ENCODE measurements at regions not wholly inside any gene's neighbourhood (a gene's known extent, or its start where the extent isn't known, plus 50 kb on each side); places are given as distances from the start of the nearest gene placed in this dataset.
A peak's percentile ranks its signal among the peaks of the same experiment; 100 is the strongest.

- H3K4me3 Mint-ChIP-seq (ENCODE audit: unreplicated experiment) = no peak overlapping the region
- BruUV-seq (replicated peaks) = no TSS peak
- H3K4me1 Mint-ChIP-seq (ENCODE audit: insufficient read depth, unreplicated experiment) = peaks cover 18% of the 10 kb centered on the region
- TF ChIP-seq CTCF (IDR thresholded peaks at IDR 0.05; ENCODE audit: unreplicated experiment) = no peak
- no peak for DNase-seq (ENCODE audit: unreplicated experiment)
- no peaks in the 10 kb centered on the region for H3K36me3 Mint-ChIP-seq (ENCODE audit: insufficient read depth, unreplicated experiment)
- intact Hi-C loops (cut with micrococcal nuclease) = no loop called here
- no peak overlapping the region for H3K27ac Mint-ChIP-seq (ENCODE audit: low read depth, unreplicated experiment)
- ChIA-PET CTCF (no interaction called here), POLR2A (interaction anchor here (1.1 kb wide), 1 partner anchor 30 kb away, joined by 3 read pairs; no protein-coding TSS in a partner anchor)
- H3K27me3 Mint-ChIP-seq (ENCODE audit: insufficient read depth, unreplicated experiment) = no peaks in the 10 kb centered on the region
- peaks cover 11% of the 10 kb centered on the region for H3K9me3 Mint-ChIP-seq (ENCODE audit: unreplicated experiment)
These were observed 418.9 kb downstream of the SETD4 start for GRCh38 chr21:35641271-35642016.

DNA sequence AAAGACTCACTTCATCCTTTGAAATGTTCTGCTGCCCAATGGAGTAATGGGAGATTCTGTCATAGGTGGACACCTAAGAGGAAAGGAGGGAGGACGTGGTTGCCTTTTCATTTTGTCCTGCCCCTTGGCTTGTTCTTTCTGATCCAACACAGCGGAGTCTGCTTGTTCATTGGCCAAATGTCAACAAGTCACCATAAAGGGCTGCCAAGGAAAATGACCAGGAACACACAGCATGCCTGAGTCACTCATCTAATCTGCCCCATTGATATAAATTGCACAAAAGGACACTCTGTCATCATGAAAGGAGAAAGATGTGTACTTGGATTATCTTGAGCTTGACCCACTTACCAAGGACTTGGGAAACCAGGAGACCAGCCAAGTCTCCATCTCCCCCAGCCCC, 422.9 kb downstream of the SETD4 start:
- Mint-ChIP-seq H3K27me3 (ENCODE audit: insufficient read depth, unreplicated experiment) (no peaks in the 10 kb centered on the region), H3K9me3 (ENCODE audit: unreplicated experiment) (no peaks in the 10 kb centered on the region), H3K4me1 (ENCODE audit: insufficient read depth, unreplicated experiment) (peaks cover 21% of the 10 kb centered on the region), H3K27ac (ENCODE audit: low read depth, unreplicated experiment) (no peak overlapping the region), H3K4me3 (ENCODE audit: unreplicated experiment) (no peak overlapping the region), H3K36me3 (ENCODE audit: insufficient read depth, unreplicated experiment) (no peaks in the 10 kb centered on the region)
- intact Hi-C loops (cut with micrococcal nuclease) = no loop called here
- no peak for TF ChIP-seq CTCF (IDR thresholded peaks at IDR 0.05; ENCODE audit: unreplicated experiment)
- peak; percentile 65 for DNase-seq (ENCODE audit: unreplicated experiment)
- BruUV-seq (replicated peaks) = no TSS peak
- ChIA-PET CTCF (no interaction called here), POLR2A (no interaction called here)

DNA sequence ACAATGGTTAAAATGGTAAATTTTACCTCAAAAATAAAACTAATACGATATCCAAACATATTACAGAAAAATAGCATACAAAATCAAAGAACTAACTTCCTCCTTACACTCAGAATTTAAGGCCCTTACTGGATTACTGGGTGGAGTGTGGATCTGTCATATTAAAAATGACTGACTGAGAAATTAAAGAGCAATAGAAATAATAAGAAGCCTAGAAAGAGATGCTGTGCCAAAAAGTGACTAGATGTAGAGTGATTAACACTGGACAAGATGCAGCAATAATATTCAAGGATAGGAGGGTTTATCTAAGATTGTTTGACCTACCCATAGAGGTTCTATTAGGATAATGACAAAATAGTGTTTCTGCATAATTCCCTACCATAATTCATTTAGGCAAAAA, 424.3 kb downstream of the SETD4 start:
- H3K4me1 Mint-ChIP-seq (ENCODE audit: insufficient read depth, unreplicated experiment) = peaks cover 21% of the 10 kb centered on the region
- H3K36me3 Mint-ChIP-seq (ENCODE audit: insufficient read depth, unreplicated experiment) = no peaks in the 10 kb centered on the region
- intact Hi-C loops (cut with micrococcal nuclease) = no loop called here
- H3K9me3 Mint-ChIP-seq (ENCODE audit: unreplicated experiment) = no peaks in the 10 kb centered on the region
- H3K27ac Mint-ChIP-seq (ENCODE audit: low read depth, unreplicated experiment) = no peak overlapping the region
- ChIA-PET POLR2A (no interaction called here), CTCF (no interaction called here)
- no peak overlapping the region for H3K4me3 Mint-ChIP-seq (ENCODE audit: unreplicated experiment)
- no peak for DNase-seq (ENCODE audit: unreplicated experiment)
- BruUV-seq (replicated peaks) = no TSS peak
- no peaks in the 10 kb centered on the region for H3K27me3 Mint-ChIP-seq (ENCODE audit: insufficient read depth, unreplicated experiment)
- no peak for TF ChIP-seq CTCF (IDR thresholded peaks at IDR 0.05; ENCODE audit: unreplicated experiment)

GRCh38 chr21:35635261-35635660, 425.1 kb downstream of the SETD4 start:
- BruUV-seq (replicated peaks) = no TSS peak
- Mint-ChIP-seq H3K36me3 (ENCODE audit: insufficient read depth, unreplicated experiment) (no peaks in the 10 kb centered on the region), H3K4me3 (ENCODE audit: unreplicated experiment) (no peak overlapping the region), H3K9me3 (ENCODE audit: unreplicated experiment) (no peaks in the 10 kb centered on the region), H3K27me3 (ENCODE audit: insufficient read depth, unreplicated experiment) (no peaks in the 10 kb centered on the region), H3K4me1 (ENCODE audit: insufficient read depth, unreplicated experiment) (peaks cover 21% of the 10 kb centered on the region), H3K27ac (ENCODE audit: low read depth, unreplicated experiment) (peak overlapping the region; percentile 0)
- POLR2A ChIA-PET = no interaction called here
- no peak for TF ChIP-seq CTCF (IDR thresholded peaks at IDR 0.05; ENCODE audit: unreplicated experiment)
- intact Hi-C loops (cut with micrococcal nuclease) = no loop called here
- CTCF ChIA-PET = interaction anchor here (0.6 kb wide), 1 partner anchor 125 kb away, joined by 4 read pairs; no protein-coding TSS in a partner anchor
- peak; percentile 67 for DNase-seq (ENCODE audit: unreplicated experiment)

Measured in MCF 10A (cell line).